ENCODE measurements at regions not wholly inside any gene's neighbourhood (a gene's known extent, or its start where the extent isn't known, plus 50 kb on each side); places are given as distances from the start of the nearest gene placed in this dataset.

GRCh38 chr2:4110273-4110672, 406.9 kb downstream of the DCDC2C start:
- TF ChIP-seq MIER3 (CRISPR knock-in tag; IDR thresholded peaks at IDR 0.05; ENCODE audit: borderline replicate concordance) (no peak), NR2C2 (CRISPR knock-in tag; IDR thresholded peaks at IDR 0.05; ENCODE audit: borderline replicate concordance) (no peak), BCLAF1 (IDR thresholded peaks at IDR 0.05) (no peak)
